Bronchial epithelial cell (primary cell): ENCODE measurements at regions not wholly inside any gene's neighbourhood (a gene's known extent, or its start where the extent isn't known, plus 50 kb on each side); places are given as distances from the start of the nearest gene placed in this dataset.

Experiments used
- DNase-seq: peaks from one replicate; pipeline ENCODE4 v3.0.0-alpha.2; 2010; ENCODE audit warnings: low read depth
- FAIRE-seq: peaks from 2 replicates; lab custom pipeline; 2011; peaks lifted over from hg19 to GRCh38; lab: Jason Lieb, UNC
- H3K27me3 ChIP-seq: 2 replicates; pipeline ENCODE4 v1.5.1; 2011; ENCODE audit warnings: low read length; ENCODE audit not compliant: control insufficient read depth, insufficient read depth
- H3K36me3 ChIP-seq: 2 replicates; pipeline ENCODE4 v1.5.1; 2011; ENCODE audit warnings: low read length; ENCODE audit not compliant: control insufficient read depth, insufficient read depth
- H3K4me3 ChIP-seq: 2 replicates; pipeline ENCODE4 v1.5.1; 2011; ENCODE audit warnings: mild to moderate bottlenecking, low read depth, low read length, control low read depth
- CTCF ChIP-seq: IDR thresholded peaks from 2 replicates; pipeline ENCODE4 v1.5.1; 2011; ENCODE audit warnings: mild to moderate bottlenecking, moderate library complexity, low read length, control low read depth, inconsistent platforms; ENCODE audit not compliant: insufficient read depth, severe bottlenecking

GRCh38 chr16:86088816-86089215, 189.9 kb downstream of the IRF8 start:
- TF ChIP-seq CTCF: no peak
- no peak for FAIRE-seq
- no peaks in the 10 kb centered on the region for H3K27me3 ChIP-seq
- no peak overlapping the region for H3K4me3 ChIP-seq
- no peak for DNase-seq
- H3K36me3 ChIP-seq: no peaks in the 10 kb centered on the region

- no peak overlapping the region for H3K4me3 ChIP-seq
- TF ChIP-seq CTCF: no peak
- no peaks in the 10 kb centered on the region for H3K36me3 ChIP-seq
- DNase-seq (no peak), FAIRE-seq (no peak)
- H3K27me3 ChIP-seq: no peaks in the 10 kb centered on the region
Measured at GRCh38 chr16:86089334-86089900, 190.5 kb downstream of the IRF8 start.

GRCh38 chr16:86089991-86090390, 191.0 kb downstream of the IRF8 start:
- H3K36me3 ChIP-seq: no peaks in the 10 kb centered on the region
- no peak overlapping the region for H3K4me3 ChIP-seq
- FAIRE-seq (no peak), DNase-seq (no peak)
- H3K27me3 ChIP-seq: no peaks in the 10 kb centered on the region
- no peak for TF ChIP-seq CTCF

GRCh38 chr16:86090461-86091170, 191.7 kb downstream of the IRF8 start:
- DNase-seq (no peak), FAIRE-seq (no peak)
- no peak for TF ChIP-seq CTCF
- no peaks in the 10 kb centered on the region for H3K36me3 ChIP-seq
- no peaks in the 10 kb centered on the region for H3K27me3 ChIP-seq
- H3K4me3 ChIP-seq: no peak overlapping the region

- FAIRE-seq (no peak), DNase-seq (no peak)
- Histone ChIP-seq H3K36me3 (no peaks in the 10 kb centered on the region), H3K4me3 (no peak overlapping the region), H3K27me3 (no peaks in the 10 kb centered on the region)
- no peak for TF ChIP-seq CTCF
Measured at GRCh38 chr16:86091976-86092375, 193.0 kb downstream of the IRF8 start.
